K562 (cell line): ENCODE measurements at regions not wholly inside any gene's neighbourhood (a gene's known extent, or its start where the extent isn't known, plus 50 kb on each side); places are given as distances from the start of the nearest gene placed in this dataset.

Experiments used
- ATF7 ChIP-seq: fragments of 450-650 bp; IDR thresholded peaks from 2 replicates; pipeline ENCODE4 v1.7.1; 2014; ENCODE audit warnings: mild to moderate bottlenecking, moderate library complexity
- BACH1 ChIP-seq: fragments of 200-800 bp; sonication (Bioruptor generic); IDR thresholded peaks from 2 replicates; pipeline ENCODE4 v1.6.1; 2016; ENCODE audit warnings: missing genetic modification characterization, missing compliant biosample characterization
- EGR1 ChIP-seq: fragments of 450-650 bp; conservative IDR thresholded peaks from 2 replicates; pipeline ENCODE4 v1.6.1; 2017; ENCODE audit warnings: mild to moderate bottlenecking
- PHF8 ChIP-seq: fragments of 200-600 bp; sonication (generic); IDR thresholded peaks from 2 replicates; pipeline ENCODE4 v1.6.1; 2012; ENCODE audit warnings: mixed run types, mild to moderate bottlenecking, inconsistent platforms, low read length, moderate library complexity, borderline replicate concordance
- POLR2AphosphoS5 ChIP-seq: IDR thresholded peaks from 2 replicates; pipeline ENCODE4 v1.6.1; 2011; ENCODE audit warnings: mild to moderate bottlenecking, low read depth, low read length, moderate library complexity; ENCODE audit not compliant: control insufficient read depth, insufficient read depth
- RHOXF2B ChIP-seq: fragments of 250-450 bp; sonication (Bioruptor Pico); conservative IDR thresholded peaks from 2 replicates; pipeline ENCODE4 v1.5.1; 2021
- THRB ChIP-seq: fragments of 450-650 bp; formaldehyde crosslinking; conservative IDR thresholded peaks from 2 replicates; pipeline ENCODE4 v1.4.0; 2022; ENCODE audit warnings: mild to moderate bottlenecking, missing genetic modification characterization
- ZBTB1 ChIP-seq: sonication (generic); formaldehyde crosslinking; IDR thresholded peaks from 2 replicates; pipeline ENCODE4 v1.8.1; 2023; ENCODE audit warnings: missing genetic modification reagents, low read depth, mild to moderate bottlenecking, borderline replicate concordance
- ZBTB11 ChIP-seq, 3 experiments: fragments of 200-800 bp in 1 of 3; fragments of 250-450 bp in 1 of 3; fragments of 450-650 bp in 1 of 3; sonication (Bioruptor Pico) in 1 of 3; sonication (Bioruptor generic) in 1 of 3; formaldehyde crosslinking in 1 of 3; IDR thresholded peaks; 2 replicates each; pipeline versions ENCODE4 v1.6.1 to v1.8.0; 2016 to 2022; ENCODE audit warnings: mild to moderate bottlenecking in 2 of 3, missing genetic modification characterization in 2 of 3, missing compliant biosample characterization in 1 of 3, moderate library complexity in 1 of 3
- TF ChIP-seq, protein P1 (sequence below), 3 experiments: IDR thresholded peaks in 2 of 3; conservative IDR thresholded peaks in 1 of 3; 2 replicates each; pipeline ENCODE4 v1.5.1; 2011 to 2012; ENCODE audit warnings: low read length in 3 of 3, mild to moderate bottlenecking in 3 of 3, control low read depth in 2 of 3, improper control_type of control experiment in 1 of 3, inconsistent platforms in 1 of 3, low read depth in 1 of 3, mixed read lengths in 1 of 3, moderate library complexity in 1 of 3; ENCODE audit not compliant: insufficient read depth in 2 of 3
- TF ChIP-seq, protein P2 (sequence below): conservative IDR thresholded peaks from 2 replicates; pipeline ENCODE4 v1.6.1; 2011; ENCODE audit warnings: low read depth, mild to moderate bottlenecking, low read length; ENCODE audit not compliant: control insufficient read depth
- TF ChIP-seq, protein P3 (sequence below): IDR thresholded peaks from 2 replicates; pipeline ENCODE4 v1.6.1; 2016; ENCODE audit warnings: missing genetic modification characterization, missing compliant biosample characterization
- TF ChIP-seq, protein P4 (sequence below), 2 experiments: fragments of 450-650 bp; formaldehyde crosslinking in 1 of 2; IDR thresholded peaks; 2 replicates each; pipeline versions ENCODE4 v1.4.0 to v1.6.1; 2014 to 2020; ENCODE audit warnings: mild to moderate bottlenecking in 2 of 2, borderline replicate concordance in 1 of 2, low read depth in 1 of 2

- TF ChIP-seq, protein P1, sequence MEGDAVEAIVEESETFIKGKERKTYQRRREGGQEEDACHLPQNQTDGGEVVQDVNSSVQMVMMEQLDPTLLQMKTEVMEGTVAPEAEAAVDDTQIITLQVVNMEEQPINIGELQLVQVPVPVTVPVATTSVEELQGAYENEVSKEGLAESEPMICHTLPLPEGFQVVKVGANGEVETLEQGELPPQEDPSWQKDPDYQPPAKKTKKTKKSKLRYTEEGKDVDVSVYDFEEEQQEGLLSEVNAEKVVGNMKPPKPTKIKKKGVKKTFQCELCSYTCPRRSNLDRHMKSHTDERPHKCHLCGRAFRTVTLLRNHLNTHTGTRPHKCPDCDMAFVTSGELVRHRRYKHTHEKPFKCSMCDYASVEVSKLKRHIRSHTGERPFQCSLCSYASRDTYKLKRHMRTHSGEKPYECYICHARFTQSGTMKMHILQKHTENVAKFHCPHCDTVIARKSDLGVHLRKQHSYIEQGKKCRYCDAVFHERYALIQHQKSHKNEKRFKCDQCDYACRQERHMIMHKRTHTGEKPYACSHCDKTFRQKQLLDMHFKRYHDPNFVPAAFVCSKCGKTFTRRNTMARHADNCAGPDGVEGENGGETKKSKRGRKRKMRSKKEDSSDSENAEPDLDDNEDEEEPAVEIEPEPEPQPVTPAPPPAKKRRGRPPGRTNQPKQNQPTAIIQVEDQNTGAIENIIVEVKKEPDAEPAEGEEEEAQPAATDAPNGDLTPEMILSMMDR (IDR thresholded peaks at IDR 0.05 in 2 of 3, conservative IDR thresholded peaks at IDR 0.05 in 1 of 3; ENCODE audit: insufficient read depth in 2 of 3, low read depth in 1 of 3, low read length in 3 of 3) = no peak
- TF ChIP-seq, protein P2, sequence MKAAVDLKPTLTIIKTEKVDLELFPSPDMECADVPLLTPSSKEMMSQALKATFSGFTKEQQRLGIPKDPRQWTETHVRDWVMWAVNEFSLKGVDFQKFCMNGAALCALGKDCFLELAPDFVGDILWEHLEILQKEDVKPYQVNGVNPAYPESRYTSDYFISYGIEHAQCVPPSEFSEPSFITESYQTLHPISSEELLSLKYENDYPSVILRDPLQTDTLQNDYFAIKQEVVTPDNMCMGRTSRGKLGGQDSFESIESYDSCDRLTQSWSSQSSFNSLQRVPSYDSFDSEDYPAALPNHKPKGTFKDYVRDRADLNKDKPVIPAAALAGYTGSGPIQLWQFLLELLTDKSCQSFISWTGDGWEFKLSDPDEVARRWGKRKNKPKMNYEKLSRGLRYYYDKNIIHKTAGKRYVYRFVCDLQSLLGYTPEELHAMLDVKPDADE = no peak
- TF ChIP-seq, protein P3, sequence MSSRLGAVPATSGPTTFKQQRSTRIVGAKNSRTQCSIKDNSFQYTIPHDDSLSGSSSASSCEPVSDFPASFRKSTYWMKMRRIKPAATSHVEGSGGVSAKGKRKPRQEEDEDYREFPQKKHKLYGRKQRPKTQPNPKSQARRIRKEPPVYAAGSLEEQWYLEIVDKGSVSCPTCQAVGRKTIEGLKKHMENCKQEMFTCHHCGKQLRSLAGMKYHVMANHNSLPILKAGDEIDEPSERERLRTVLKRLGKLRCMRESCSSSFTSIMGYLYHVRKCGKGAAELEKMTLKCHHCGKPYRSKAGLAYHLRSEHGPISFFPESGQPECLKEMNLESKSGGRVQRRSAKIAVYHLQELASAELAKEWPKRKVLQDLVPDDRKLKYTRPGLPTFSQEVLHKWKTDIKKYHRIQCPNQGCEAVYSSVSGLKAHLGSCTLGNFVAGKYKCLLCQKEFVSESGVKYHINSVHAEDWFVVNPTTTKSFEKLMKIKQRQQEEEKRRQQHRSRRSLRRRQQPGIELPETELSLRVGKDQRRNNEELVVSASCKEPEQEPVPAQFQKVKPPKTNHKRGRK = no peak
- TF ChIP-seq, protein P4, sequence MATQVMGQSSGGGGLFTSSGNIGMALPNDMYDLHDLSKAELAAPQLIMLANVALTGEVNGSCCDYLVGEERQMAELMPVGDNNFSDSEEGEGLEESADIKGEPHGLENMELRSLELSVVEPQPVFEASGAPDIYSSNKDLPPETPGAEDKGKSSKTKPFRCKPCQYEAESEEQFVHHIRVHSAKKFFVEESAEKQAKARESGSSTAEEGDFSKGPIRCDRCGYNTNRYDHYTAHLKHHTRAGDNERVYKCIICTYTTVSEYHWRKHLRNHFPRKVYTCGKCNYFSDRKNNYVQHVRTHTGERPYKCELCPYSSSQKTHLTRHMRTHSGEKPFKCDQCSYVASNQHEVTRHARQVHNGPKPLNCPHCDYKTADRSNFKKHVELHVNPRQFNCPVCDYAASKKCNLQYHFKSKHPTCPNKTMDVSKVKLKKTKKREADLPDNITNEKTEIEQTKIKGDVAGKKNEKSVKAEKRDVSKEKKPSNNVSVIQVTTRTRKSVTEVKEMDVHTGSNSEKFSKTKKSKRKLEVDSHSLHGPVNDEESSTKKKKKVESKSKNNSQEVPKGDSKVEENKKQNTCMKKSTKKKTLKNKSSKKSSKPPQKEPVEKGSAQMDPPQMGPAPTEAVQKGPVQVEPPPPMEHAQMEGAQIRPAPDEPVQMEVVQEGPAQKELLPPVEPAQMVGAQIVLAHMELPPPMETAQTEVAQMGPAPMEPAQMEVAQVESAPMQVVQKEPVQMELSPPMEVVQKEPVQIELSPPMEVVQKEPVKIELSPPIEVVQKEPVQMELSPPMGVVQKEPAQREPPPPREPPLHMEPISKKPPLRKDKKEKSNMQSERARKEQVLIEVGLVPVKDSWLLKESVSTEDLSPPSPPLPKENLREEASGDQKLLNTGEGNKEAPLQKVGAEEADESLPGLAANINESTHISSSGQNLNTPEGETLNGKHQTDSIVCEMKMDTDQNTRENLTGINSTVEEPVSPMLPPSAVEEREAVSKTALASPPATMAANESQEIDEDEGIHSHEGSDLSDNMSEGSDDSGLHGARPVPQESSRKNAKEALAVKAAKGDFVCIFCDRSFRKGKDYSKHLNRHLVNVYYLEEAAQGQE (IDR thresholded peaks at IDR 0.05; ENCODE audit: borderline replicate concordance) = no peak
- TF ChIP-seq, protein P4 (CRISPR knock-in tag; IDR thresholded peaks at IDR 0.05; ENCODE audit: low read depth) = no peak
- TF ChIP-seq RHOXF2B (CRISPR knock-in tag) = no peak
- no peak for TF ChIP-seq PHF8
- no peak for TF ChIP-seq POLR2AphosphoS5
- TF ChIP-seq ZBTB11 (CRISPR knock-in tag; IDR thresholded peaks at IDR 0.05) = no peak
- no peak for TF ChIP-seq ZBTB1 (CRISPR knock-in tag)
- no peak for TF ChIP-seq ATF7
- TF ChIP-seq EGR1 = no peak
- TF ChIP-seq THRB (CRISPR knock-in tag) = no peak
- no peak for TF ChIP-seq BACH1 (tag)
Observed at GRCh38 chr13:73819711-73820110, 314.5 kb downstream of the KLF12 start.
